GM23338 (cell line): ENCODE measurements at regions not wholly inside any gene's neighbourhood (a gene's known extent, or its start where the extent isn't known, plus 50 kb on each side); places are given as distances from the start of the nearest gene placed in this dataset.

Source experiments
- ATAC-seq: fragments of 200-7000 bp; cut with Tn5 transposase; 3 replicates; pipeline ENCODE4 v1.9.1; 2020
- DNase-seq: peaks from one replicate; pipeline ENCODE4 v3.0.0-alpha.2; 2015; ENCODE audit warnings: low spot score
- H2AFZ ChIP-seq: fragments of 200-600 bp; sonication (generic); 2 replicates; pipeline ENCODE4 v1.8.0; 2016; ENCODE audit warnings: antibody characterized with exemption, mild to moderate bottlenecking, moderate library complexity
- H3F3A ChIP-seq: fragments of 200-600 bp; sonication (generic); replicated peaks from 2 replicates; pipeline ENCODE4 v1.8.0; 2017; ENCODE audit warnings: antibody characterized with exemption, mixed run types, low read depth
- H3K27ac ChIP-seq: fragments of 200-600 bp; sonication (generic); 2 replicates; pipeline ENCODE4 v1.6.1; 2016; ENCODE audit warnings: low read depth
- H3K27me3 ChIP-seq: fragments of 200-600 bp; sonication (generic); 2 replicates; pipeline ENCODE4 v1.8.0; 2016; ENCODE audit warnings: mild to moderate bottlenecking, mixed run types, moderate library complexity; ENCODE audit not compliant: insufficient read depth
- H3K36me3 ChIP-seq: fragments of 200-600 bp; sonication (generic); 2 replicates; pipeline ENCODE4 v1.8.0; 2016; ENCODE audit warnings: mild to moderate bottlenecking; ENCODE audit not compliant: insufficient read depth
- H3K4me1 ChIP-seq: fragments of 200-600 bp; sonication (generic); 2 replicates; pipeline ENCODE4 v1.8.0; 2016; ENCODE audit warnings: mild to moderate bottlenecking, moderate library complexity; ENCODE audit not compliant: insufficient read depth
- H3K4me2 ChIP-seq: fragments of 200-600 bp; sonication (generic); 2 replicates; pipeline ENCODE4 v1.7.1; 2017; ENCODE audit warnings: mixed run types
- H3K4me3 ChIP-seq: fragments of 200-600 bp; sonication (generic); 2 replicates; pipeline ENCODE4 v1.6.1; 2016; ENCODE audit warnings: mixed run types
- H3K79me2 ChIP-seq: fragments of 200-600 bp; sonication (generic); replicated peaks from 2 replicates; pipeline ENCODE4 v1.8.0; 2017; ENCODE audit warnings: mild to moderate bottlenecking; ENCODE audit not compliant: insufficient read depth
- H3K9me2 ChIP-seq: fragments of 200-600 bp; sonication (generic); 2 replicates; pipeline ENCODE4 v1.8.0; 2017; ENCODE audit not compliant: insufficient read depth
- H4K20me1 ChIP-seq: fragments of 200-600 bp; sonication (generic); replicated peaks from 2 replicates; pipeline ENCODE4 v1.8.0; 2017; ENCODE audit warnings: mild to moderate bottlenecking; ENCODE audit not compliant: insufficient read depth
- H3K27ac Mint-ChIP-seq: 2 replicates; pipeline ENCODE4 v1.8.0; 2020; ENCODE audit warnings: inconsistent platforms, mild to moderate bottlenecking, moderate library complexity, mixed read lengths
- H3K27me3 Mint-ChIP-seq: 3 replicates; pipeline ENCODE4 v1.8.0; 2022; ENCODE audit warnings: low read depth, mild to moderate bottlenecking, moderate library complexity, mixed read lengths, inconsistent platforms; ENCODE audit not compliant: insufficient read depth, poor library complexity
- H3K36me3 Mint-ChIP-seq: 3 replicates; pipeline ENCODE4 v1.8.0; 2021; ENCODE audit warnings: low read depth, mild to moderate bottlenecking, inconsistent platforms, moderate library complexity, mixed read lengths
- H3K4me1 Mint-ChIP-seq: 3 replicates; pipeline ENCODE4 v1.8.0; 2020; ENCODE audit warnings: mild to moderate bottlenecking, inconsistent platforms, mixed read lengths
- H3K4me3 Mint-ChIP-seq: 3 replicates; pipeline ENCODE4 v1.8.0; 2021; ENCODE audit warnings: moderate library complexity, mild to moderate bottlenecking, inconsistent platforms, mixed read lengths
- H3K9me3 Mint-ChIP-seq: 3 replicates; pipeline ENCODE4 v1.8.0; 2020; ENCODE audit warnings: moderate library complexity, mild to moderate bottlenecking, inconsistent platforms, mixed read lengths
- CREB1 ChIP-seq: fragments of 250-450 bp; sonication (Bioruptor Pico); IDR thresholded peaks from 2 replicates; pipeline ENCODE4 v1.5.0; 2020; ENCODE audit warnings: low read depth, mild to moderate bottlenecking, moderate library complexity
- ETS1 ChIP-seq: IDR thresholded peaks from 2 replicates; pipeline ENCODE4 v1.6.1; 2016; ENCODE audit warnings: antibody characterized with exemption
- EZH2 ChIP-seq: fragments of 200-600 bp; sonication (generic); IDR thresholded peaks from one replicate; pipeline ENCODE4 v1.8.0; 2017; ENCODE audit warnings: antibody characterized with exemption, mild to moderate bottlenecking, low read depth; ENCODE audit not compliant: unreplicated experiment
- EZH2phosphoT487 ChIP-seq: fragments of 200-600 bp; sonication (generic); IDR thresholded peaks from one replicate; pipeline ENCODE4 v1.8.1; 2018; ENCODE audit warnings: antibody characterized with exemption; ENCODE audit not compliant: unreplicated experiment
- JUNB ChIP-seq: IDR thresholded peaks from one replicate; pipeline ENCODE4 v1.6.1; 2016; ENCODE audit warnings: antibody characterized with exemption; ENCODE audit not compliant: unreplicated experiment
- NANOG ChIP-seq: IDR thresholded peaks from 2 replicates; pipeline ENCODE4 v1.6.1; 2016; ENCODE audit warnings: antibody characterized with exemption, borderline replicate concordance
- POLR2AphosphoS5 ChIP-seq: IDR thresholded peaks from 2 replicates; pipeline ENCODE4 v1.6.1; 2016; ENCODE audit warnings: antibody characterized with exemption, low read depth
- REST ChIP-seq: IDR thresholded peaks from one replicate; pipeline ENCODE4 v1.6.1; 2018; ENCODE audit warnings: antibody characterized with exemption; ENCODE audit not compliant: unreplicated experiment
- STAT1 ChIP-seq: IDR thresholded peaks from one replicate; pipeline ENCODE4 v1.6.1; 2016; ENCODE audit warnings: antibody characterized with exemption; ENCODE audit not compliant: unreplicated experiment
- ZNF114 ChIP-seq: fragments of 250-450 bp; sonication (Bioruptor Pico); IDR thresholded peaks from 2 replicates; pipeline ENCODE4 v1.5.0; 2020; ENCODE audit warnings: mild to moderate bottlenecking, moderate library complexity
- ZNF331 ChIP-seq: fragments of 250-450 bp; sonication (Bioruptor Pico); IDR thresholded peaks from 2 replicates; pipeline ENCODE4 v1.5.0; 2020; ENCODE audit warnings: low read depth, mild to moderate bottlenecking, moderate library complexity
- ZNF462 ChIP-seq: fragments of 250-450 bp; sonication (Bioruptor Pico); IDR thresholded peaks from 2 replicates; pipeline ENCODE4 v1.5.0; 2020; ENCODE audit warnings: mild to moderate bottlenecking, moderate library complexity
- TF ChIP-seq, protein P1 (sequence below), 2 experiments: fragments of 200-600 bp in 1 of 2; sonication (generic) in 1 of 2; conservative IDR thresholded peaks; 2 replicates each; pipeline versions ENCODE4 v1.5.1 to v1.6.1; 2016 to 2017; ENCODE audit warnings: antibody characterized with exemption in 2 of 2, low read depth in 2 of 2, mild to moderate bottlenecking in 2 of 2, moderate library complexity in 1 of 2

- H3F3A ChIP-seq, result no peaks in the 10 kb centered on the region
- TF ChIP-seq, protein P1, sequence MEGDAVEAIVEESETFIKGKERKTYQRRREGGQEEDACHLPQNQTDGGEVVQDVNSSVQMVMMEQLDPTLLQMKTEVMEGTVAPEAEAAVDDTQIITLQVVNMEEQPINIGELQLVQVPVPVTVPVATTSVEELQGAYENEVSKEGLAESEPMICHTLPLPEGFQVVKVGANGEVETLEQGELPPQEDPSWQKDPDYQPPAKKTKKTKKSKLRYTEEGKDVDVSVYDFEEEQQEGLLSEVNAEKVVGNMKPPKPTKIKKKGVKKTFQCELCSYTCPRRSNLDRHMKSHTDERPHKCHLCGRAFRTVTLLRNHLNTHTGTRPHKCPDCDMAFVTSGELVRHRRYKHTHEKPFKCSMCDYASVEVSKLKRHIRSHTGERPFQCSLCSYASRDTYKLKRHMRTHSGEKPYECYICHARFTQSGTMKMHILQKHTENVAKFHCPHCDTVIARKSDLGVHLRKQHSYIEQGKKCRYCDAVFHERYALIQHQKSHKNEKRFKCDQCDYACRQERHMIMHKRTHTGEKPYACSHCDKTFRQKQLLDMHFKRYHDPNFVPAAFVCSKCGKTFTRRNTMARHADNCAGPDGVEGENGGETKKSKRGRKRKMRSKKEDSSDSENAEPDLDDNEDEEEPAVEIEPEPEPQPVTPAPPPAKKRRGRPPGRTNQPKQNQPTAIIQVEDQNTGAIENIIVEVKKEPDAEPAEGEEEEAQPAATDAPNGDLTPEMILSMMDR (conservative IDR thresholded peaks at IDR 0.05; ENCODE audit: low read depth in 2 of 2), result no peak
- TF ChIP-seq EZH2phosphoT487 (no peak), JUNB (no peak), REST (no peak), ZNF331 (CRISPR knock-in tag) (no peak), POLR2AphosphoS5 (no peak), CREB1 (CRISPR knock-in tag) (no peak), NANOG (no peak), ZNF114 (CRISPR knock-in tag) (no peak), EZH2 (no peak), ZNF462 (CRISPR knock-in tag) (no peak), ETS1 (no peak), STAT1 (no peak)
- H4K20me1 ChIP-seq, result no peaks in the 10 kb centered on the region
- DNase-seq, result no peak
- Mint-ChIP-seq H3K36me3 (no peaks in the 10 kb centered on the region; the same call in 2 of the 3 replicates), H3K27ac (no peak overlapping the region), H3K4me3 (no peak overlapping the region), H3K9me3 (peaks cover 25% of the 10 kb centered on the region; the same call in 2 of the 3 replicates), H3K27me3 (no peaks in the 10 kb centered on the region), H3K4me1 (no peaks in the 10 kb centered on the region)
- no peaks in the 10 kb centered on the region; the same call in 1 of the 2 replicates for H3K4me1 ChIP-seq
- H3K9me2 ChIP-seq, result no peaks in the 10 kb centered on the region
- H3K79me2 ChIP-seq, result no peaks in the 10 kb centered on the region
- H3K27ac ChIP-seq, result no peak overlapping the region
- H3K4me2 ChIP-seq, result no peak overlapping the region
- no peaks in the 10 kb centered on the region for H3K36me3 ChIP-seq
- no peaks in the 10 kb centered on the region for H3K27me3 ChIP-seq
- no peak overlapping the region for H2AFZ ChIP-seq
- ATAC-seq, result no peak
- H3K4me3 ChIP-seq, result no peak overlapping the region
Measured at GRCh38 chr6:82801083-82801482, 264.6 kb downstream of the UBE3D start.
